Heart right ventricle (tissue), 16 donors: ENCODE measurements at regions not wholly inside any gene's neighbourhood (a gene's known extent, or its start where the extent isn't known, plus 50 kb on each side); places are given as distances from the start of the nearest gene placed in this dataset.

Experiments
- ATAC-seq, 8 donors: fragments of 200-7000 bp; cut with Tn5 transposase; one replicate each; pipeline ENCODE4 v1.9.1; 2020; ENCODE audit warnings: mild to moderate bottlenecking in 8 of 8, moderate library complexity in 8 of 8, moderate number of reproducible peaks in 1 of 8
- DNase-seq, 2 donors: peaks; one replicate each; pipeline ENCODE4 v3.0.0-alpha.2; 2020
- H3K27ac ChIP-seq, 10 donors: fragments of 200-600 bp; sonication (generic) in 2 of 10; one replicate each; pipeline versions ENCODE4 v1.5.0 to v1.8.0; 2020 to 2022; ENCODE audit warnings: mild to moderate bottlenecking in 3 of 10
- H3K27me3 ChIP-seq, 7 donors: fragments of 200-600 bp; one replicate each; pipeline ENCODE4 v1.8.0; 2021 to 2022; ENCODE audit warnings: mild to moderate bottlenecking in 2 of 7
- H3K36me3 ChIP-seq, 9 donors: fragments of 200-600 bp; sonication (generic) in 1 of 9; one replicate each; pipeline versions ENCODE4 v1.5.0 to v1.8.0; 2020 to 2022; ENCODE audit warnings: mild to moderate bottlenecking in 2 of 9
- H3K4me1 ChIP-seq, 9 donors: fragments of 200-600 bp; sonication (generic) in 1 of 9; one replicate each; pipeline versions ENCODE4 v1.5.0 to v1.8.0; 2020 to 2022; ENCODE audit warnings: mild to moderate bottlenecking in 4 of 9
- H3K4me3 ChIP-seq, 10 donors: fragments of 200-600 bp; sonication (generic) in 2 of 10; one replicate each; pipeline versions ENCODE4 v1.5.0 to v1.8.0; 2020 to 2022; ENCODE audit warnings: mild to moderate bottlenecking in 7 of 10, moderate library complexity in 2 of 10
- H3K9me3 ChIP-seq, 11 donors: fragments of 200-600 bp in 10 of 11; sonication (generic) in 2 of 11; one replicate each; pipeline versions ENCODE4 v1.5.0 to v1.8.0; 2013 to 2022; ENCODE audit warnings: mild to moderate bottlenecking in 2 of 11, control low read depth in 1 of 11, moderate library complexity in 1 of 11
- CTCF ChIP-seq, 9 donors: fragments of 200-600 bp; sonication (generic) in 2 of 9; IDR thresholded peaks; one replicate each; pipeline versions ENCODE4 v1.5.0 to v1.8.0; 2021 to 2022; ENCODE audit warnings: antibody characterized with exemption in 9 of 9, mild to moderate bottlenecking in 5 of 9, moderate library complexity in 1 of 9
- WGBS, 2 donors: extraction: QIAGEN DNeasy Blood & Tissue Kit; methylation state at CpG; one replicate each; pipeline ENCODE4 v1.1.7; 2013; ENCODE audit warnings: inconsistent platforms in 1 of 2; 5-methylcytosine and 5-hydroxymethylcytosine counted together
- intact Hi-C, 10 donors: fragments of 100-400 bp; cut with DNase I; formaldehyde crosslinking; loops; one replicate each; pipeline versions ENCODE4 v1.11.1 to v1.14.2; 2022
- donor health status: Arrhythmogenic right ventricular cardiomyopathy.
- donor health status: ischemic (EF 13 %, LVEDD 7.1; RV severe dilation, severe dysfunction).
- donor health status: healthy with polysubstance abuse.
- donor health status: DM: no; HTN: yes; CAD: no.
- donor health status: DM: no; HTN: no; CAD: no.
- donor health status: ischemic (EF 25% LVEDD 6.9; RV normal size, moderate dysfunction).
- donor health status: ischemic (EF 25% LVEDD 5.7; RV mildly dilated, moderate dysfunction).
- donor health status: healthy.
- donor health status: DM: yes; HTN: yes; CAD: no.
- donor health status: Ischemic cardiomyopathy.
- donor health status: ischemic (EF 35%, LVEDD 5.7; RV mildly dilated, moderate dysfunction).
- donor health status: nonischemic (EF 11% LVEDD 7.7; RV severe dilation, severe dysfunction).
- donor health status: DM: yes; HTN: yes; CAD: no.
- donor health status: PGD.
- donor health status: ischemic (EF 29% LVEDD 5.4; RV normal size, mild dysfunction).
- donor health status: nonischemic (EF 23%, LVEDD 6.1; RV moderate dilation, normal function).

- no peak for ATAC-seq
- TF ChIP-seq CTCF (IDR thresholded peaks at IDR 0.05), result no peak
- 82 to 87% methylated on average over 31 of the region's 31 CpGs for WGBS, 2 donors
- Histone ChIP-seq H3K4me1 (no peaks in the 10 kb centered on the region), H3K27ac (no peak overlapping the region), H3K4me3 (no peak overlapping the region), H3K9me3 (peaks cover 0 to 47% (median 9%) of the 10 kb centered on the region in 11 donors), H3K36me3 (no peaks in the 10 kb centered on the region), H3K27me3 (peaks cover 0 to 24% (median 6%) of the 10 kb centered on the region in 7 donors)
- DNase-seq, result no peak
- intact Hi-C loops, result no loop called here
Measured at GRCh38 chr20:30919514-30920188, 337.8 kb upstream of the DEFB115 start.

DNA sequence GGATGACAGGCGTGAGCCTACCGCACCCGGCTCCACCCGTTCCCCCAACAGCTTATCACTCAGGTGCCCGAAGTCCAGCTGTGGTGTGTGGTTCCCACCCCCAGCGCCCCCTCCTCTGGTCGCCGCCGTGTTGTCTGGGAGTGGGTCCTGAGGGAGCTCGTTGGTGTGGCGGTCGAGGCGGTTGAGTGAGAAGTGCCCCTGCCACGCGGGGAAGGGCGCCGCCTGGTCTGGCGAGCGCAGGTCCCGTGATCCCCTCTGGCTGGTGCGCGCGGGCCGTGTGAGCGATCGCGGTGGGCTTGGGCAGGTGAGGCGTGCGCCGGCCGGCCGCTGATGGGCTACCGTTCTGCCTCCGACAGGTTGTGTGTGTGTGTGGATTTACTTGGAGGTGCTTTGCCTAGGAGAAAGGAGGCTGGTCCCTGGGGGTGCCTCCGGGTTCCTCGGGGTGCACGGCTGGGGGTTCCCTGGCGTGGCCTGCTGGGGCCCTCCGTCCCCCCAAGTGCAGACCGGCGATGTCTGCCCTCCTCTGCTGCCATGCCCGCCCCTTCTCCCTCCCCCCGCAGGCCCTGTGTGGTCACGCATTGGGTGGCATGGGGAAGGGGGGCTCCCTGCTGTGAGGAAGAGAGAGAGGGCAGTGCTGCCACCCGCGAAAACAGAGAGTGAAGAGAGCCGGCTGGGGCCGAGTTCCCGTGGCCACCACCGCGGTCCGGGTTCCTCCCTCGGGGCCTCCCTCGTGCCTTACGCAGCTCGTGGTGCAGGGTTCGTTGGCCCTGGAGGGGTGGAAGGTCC lies 336.0 kb upstream of the DEFB115 start:
- H3K27me3 ChIP-seq, result peaks cover 0 to 24% (median 6%) of the 10 kb centered on the region in 7 donors
- H3K9me3 ChIP-seq, result peaks cover 0 to 65% (median 13%) of the 10 kb centered on the region in 11 donors
- ATAC-seq (no peak), DNase-seq (no peak)
- WGBS, 2 donors, result 72 to 87% methylated on average over 51 to 57 of the region's 57 CpGs
- no peaks in the 10 kb centered on the region for H3K4me1 ChIP-seq
- H3K36me3 ChIP-seq, result no peaks in the 10 kb centered on the region
- H3K27ac ChIP-seq, result no peak overlapping the region
- intact Hi-C loops, result no loop called here
- no peak overlapping the region for H3K4me3 ChIP-seq
- TF ChIP-seq CTCF (IDR thresholded peaks at IDR 0.05), result no peak

DNA sequence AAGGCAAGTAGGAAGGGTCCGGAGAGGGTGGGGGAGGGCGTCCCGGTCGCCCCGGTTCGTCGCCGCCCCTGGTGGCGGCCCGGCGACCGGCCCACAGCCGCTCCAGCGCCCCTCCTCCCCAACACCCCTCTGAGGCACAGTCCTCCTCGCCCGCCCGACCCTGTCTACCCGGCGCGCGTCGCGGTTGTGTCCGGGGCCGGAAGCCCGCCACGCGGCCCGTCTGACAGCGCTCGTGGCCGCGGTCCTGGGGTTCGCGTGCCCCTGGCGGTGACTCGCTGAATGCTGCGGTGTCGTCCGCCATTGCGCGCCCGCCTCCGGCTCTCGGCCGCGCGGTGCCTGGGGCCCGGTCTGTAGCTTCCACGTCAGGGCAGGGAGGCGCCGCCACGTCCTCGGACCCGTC lies 335.3 kb upstream of the DEFB115 start:
- peak in 1 of 8 donors; percentile 57 for ATAC-seq
- intact Hi-C loops, result no loop called here
- TF ChIP-seq CTCF (IDR thresholded peaks at IDR 0.05), result no peak
- peaks cover 0 to 72% (median 13%) of the 10 kb centered on the region in 11 donors for H3K9me3 ChIP-seq
- no peak for DNase-seq
- H3K27ac ChIP-seq, result no peak overlapping the region
- peaks cover 0 to 20% (median 6%) of the 10 kb centered on the region in 7 donors for H3K27me3 ChIP-seq
- no peaks in the 10 kb centered on the region for H3K4me1 ChIP-seq
- no peaks in the 10 kb centered on the region for H3K36me3 ChIP-seq
- no peak overlapping the region for H3K4me3 ChIP-seq
- WGBS, 2 donors, result 27 to 66% methylated on average over 54 to 55 of the region's 55 CpGs

- 61 to 66% methylated on average over 5 of the region's 5 CpGs for WGBS, 2 donors
Measured at GRCh38 chr20:30937790-30938189, 319.7 kb upstream of the DEFB115 start.

More at GRCh38 chr20:30937790-30938189, 319.7 kb upstream of the DEFB115 start:
- DNase-seq (no peak), ATAC-seq (no peak)
- no peak overlapping the region for H3K27ac ChIP-seq
- TF ChIP-seq CTCF (IDR thresholded peaks at IDR 0.05), result no peak
- intact Hi-C loops, result no loop called here
- H3K36me3 ChIP-seq, result no peaks in the 10 kb centered on the region
- no peak overlapping the region for H3K4me3 ChIP-seq
- H3K27me3 ChIP-seq, result no peaks in the 10 kb centered on the region
- peaks cover 0 to 86% (median 41%) of the 10 kb centered on the region in 11 donors for H3K9me3 ChIP-seq
- no peaks in the 10 kb centered on the region for H3K4me1 ChIP-seq
